HFF-Myc (cell line): ENCODE measurements at regions not wholly inside any gene's neighbourhood (a gene's known extent, or its start where the extent isn't known, plus 50 kb on each side); places are given as distances from the start of the nearest gene placed in this dataset.
"Not testable (repeated sequence)": the region's sequence is repeated elsewhere in the genome, so short reads cannot be mapped to it uniquely, and the experiment has no call there.

ENCODE experiments used
- DNase-seq: peaks from one replicate; pipeline ENCODE4 v3.0.0-alpha.2; 2011; ENCODE audit warnings: low read depth; ENCODE audit errors: extremely low read depth
- H3K4me3 ChIP-seq: replicated peaks from 2 replicates; pipeline ENCODE4 v1.5.1; 2011; ENCODE audit warnings: low read depth, mild to moderate bottlenecking, control low read depth, low read length
- TF ChIP-seq, protein P1 (sequence below): IDR thresholded peaks from 2 replicates; pipeline ENCODE4 v1.5.1; 2012; ENCODE audit warnings: mild to moderate bottlenecking, low read depth, low read length, control low read depth; ENCODE audit errors: missing control alignments

DNA sequence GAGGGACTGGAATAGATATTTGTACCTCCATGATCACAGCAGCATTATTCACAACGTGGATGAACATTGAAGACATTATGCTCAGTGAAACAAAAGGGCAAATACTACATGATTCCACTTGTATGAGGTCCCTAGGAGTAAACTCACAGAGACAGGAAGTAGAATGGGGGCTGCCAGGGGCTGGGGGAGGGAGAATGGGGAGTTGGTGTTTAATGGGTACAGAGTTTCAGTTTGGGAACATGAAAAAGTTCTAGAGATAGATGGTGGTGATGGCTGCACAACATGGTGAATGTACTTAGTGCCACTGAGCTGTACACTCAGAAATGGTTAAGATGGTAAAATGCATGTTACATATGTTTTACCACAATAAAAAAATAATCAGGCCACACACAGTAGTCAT, 164.3 kb upstream of the RREB1 start:
- DNase-seq = no peak
- TF ChIP-seq, protein P1, sequence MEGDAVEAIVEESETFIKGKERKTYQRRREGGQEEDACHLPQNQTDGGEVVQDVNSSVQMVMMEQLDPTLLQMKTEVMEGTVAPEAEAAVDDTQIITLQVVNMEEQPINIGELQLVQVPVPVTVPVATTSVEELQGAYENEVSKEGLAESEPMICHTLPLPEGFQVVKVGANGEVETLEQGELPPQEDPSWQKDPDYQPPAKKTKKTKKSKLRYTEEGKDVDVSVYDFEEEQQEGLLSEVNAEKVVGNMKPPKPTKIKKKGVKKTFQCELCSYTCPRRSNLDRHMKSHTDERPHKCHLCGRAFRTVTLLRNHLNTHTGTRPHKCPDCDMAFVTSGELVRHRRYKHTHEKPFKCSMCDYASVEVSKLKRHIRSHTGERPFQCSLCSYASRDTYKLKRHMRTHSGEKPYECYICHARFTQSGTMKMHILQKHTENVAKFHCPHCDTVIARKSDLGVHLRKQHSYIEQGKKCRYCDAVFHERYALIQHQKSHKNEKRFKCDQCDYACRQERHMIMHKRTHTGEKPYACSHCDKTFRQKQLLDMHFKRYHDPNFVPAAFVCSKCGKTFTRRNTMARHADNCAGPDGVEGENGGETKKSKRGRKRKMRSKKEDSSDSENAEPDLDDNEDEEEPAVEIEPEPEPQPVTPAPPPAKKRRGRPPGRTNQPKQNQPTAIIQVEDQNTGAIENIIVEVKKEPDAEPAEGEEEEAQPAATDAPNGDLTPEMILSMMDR = no peak
- no peak overlapping the region for H3K4me3 ChIP-seq

DNA sequence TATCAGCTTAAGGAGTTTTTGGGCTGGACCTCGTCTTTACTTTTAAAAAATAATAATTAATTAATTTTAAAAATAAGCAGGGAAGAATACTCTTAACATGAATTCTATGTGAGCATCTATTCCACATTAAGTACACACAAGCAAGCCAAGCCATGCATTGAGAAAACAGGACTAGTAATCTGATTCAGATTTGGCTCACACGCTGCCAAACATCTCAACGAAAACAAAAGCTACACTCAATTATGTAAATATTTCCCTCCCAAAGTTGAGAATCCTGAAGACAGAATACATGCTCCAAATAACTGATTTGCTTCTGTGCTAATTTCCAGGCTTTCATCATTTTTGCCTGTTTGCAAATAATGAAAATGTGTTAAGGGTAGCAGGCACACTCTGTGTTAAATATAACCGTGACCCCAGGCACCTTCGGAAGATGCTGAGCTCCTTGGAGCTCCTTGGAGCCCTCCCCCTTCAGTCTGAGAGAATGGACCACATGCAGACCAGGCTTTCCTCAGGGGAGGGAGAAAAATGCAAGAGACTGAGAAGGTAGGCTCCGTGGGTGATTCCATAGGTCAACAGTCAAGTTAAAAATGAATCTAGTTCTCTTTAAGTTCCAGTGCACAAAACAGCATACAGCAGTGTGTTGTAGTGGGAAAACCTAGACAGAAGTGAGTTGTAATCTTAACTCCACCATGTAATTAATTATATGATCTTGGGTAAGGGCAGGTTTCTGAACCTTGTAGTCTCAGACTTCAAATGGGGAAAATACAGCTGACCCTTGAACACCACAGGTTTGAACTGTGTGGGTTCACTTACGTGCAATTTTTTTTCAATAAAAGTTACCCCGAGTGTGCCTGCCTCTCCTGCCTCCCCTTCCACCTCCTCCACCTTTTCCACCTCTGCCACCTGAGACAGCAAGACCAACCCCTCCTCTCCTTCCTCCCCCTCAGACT, 161.3 kb upstream of the RREB1 start:
- no peak for DNase-seq
- TF ChIP-seq, protein P1 = no peak
- no peak overlapping the region for H3K4me3 ChIP-seq

DNA sequence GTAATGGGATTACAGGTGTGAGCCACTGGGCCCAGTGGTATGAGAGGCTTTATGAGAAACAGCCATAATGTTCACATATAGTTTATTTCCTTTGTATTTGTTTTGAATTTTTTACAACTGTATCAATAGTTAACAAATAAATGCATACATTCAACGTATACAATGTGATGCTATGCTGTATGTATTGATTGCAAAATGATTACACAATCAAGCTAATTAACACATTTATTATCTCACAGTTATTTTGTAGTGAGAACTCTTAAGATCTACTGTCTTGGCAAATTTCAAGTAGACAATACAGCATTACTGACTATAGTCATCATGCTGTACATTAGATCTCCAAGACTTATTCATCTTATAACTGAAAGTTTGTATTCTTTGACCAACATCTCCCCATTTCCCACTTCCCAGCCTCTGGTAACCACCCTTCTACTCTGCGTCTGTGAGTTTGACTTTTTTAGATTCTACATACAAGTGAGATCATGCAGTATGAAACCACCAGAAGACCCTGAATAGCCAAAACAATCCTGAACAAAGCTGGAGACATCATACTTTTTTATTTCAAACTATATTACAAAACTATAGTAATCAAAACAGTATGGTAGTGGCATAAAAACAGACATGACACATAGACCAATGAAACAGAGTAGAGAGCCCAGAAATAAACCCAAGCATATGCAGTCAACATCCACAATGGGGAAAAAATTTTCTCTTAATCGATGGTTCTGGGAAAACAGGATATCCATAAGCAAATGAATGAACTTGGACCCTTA, 157.2 kb upstream of the RREB1 start:
- DNase-seq = no peak
- H3K4me3 ChIP-seq = no peak overlapping the region
- TF ChIP-seq, protein P1 = no peak

DNA sequence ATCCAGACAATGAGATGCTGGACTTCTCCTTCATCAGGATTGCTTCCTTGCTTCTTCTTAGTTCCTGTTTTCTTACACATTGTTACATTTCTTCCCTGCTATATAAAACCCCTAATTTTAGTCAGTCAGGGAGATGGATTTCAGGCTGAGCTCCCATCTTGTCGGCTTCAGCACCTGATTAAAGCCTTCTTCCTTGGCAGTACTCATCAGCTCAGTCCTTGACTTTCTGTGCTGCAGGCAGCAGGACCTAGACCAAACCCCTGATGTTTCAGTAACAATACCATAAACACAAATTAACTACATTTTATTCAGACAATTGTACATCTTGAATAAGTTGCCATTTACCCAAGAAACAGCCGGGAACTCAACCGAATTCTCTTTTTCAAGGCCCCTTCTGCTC, 156.4 kb upstream of the RREB1 start:
- H3K4me3 ChIP-seq = no peak overlapping the region
- DNase-seq = no peak
- TF ChIP-seq, protein P1 = no peak

DNA sequence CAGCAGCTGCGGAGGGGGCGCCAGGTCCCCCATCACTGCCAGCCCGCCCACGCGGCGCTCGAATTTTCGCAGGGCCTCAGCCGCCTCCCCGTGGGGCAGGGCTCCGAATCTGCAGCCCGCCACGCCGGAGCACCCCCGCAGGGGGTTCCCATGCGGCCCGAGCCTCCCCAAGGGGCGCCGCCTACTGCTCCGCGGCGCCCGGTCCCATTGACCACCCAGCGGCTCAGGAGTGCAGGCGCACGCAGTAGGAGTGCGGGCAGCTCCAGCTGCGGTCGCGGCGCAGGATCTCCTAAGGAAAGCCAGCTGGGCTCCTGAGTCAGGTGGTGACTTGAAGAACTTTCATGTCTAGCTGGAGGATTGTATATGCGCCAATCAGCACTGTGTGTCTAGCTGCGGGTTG, 155.3 kb upstream of the RREB1 start:
- TF ChIP-seq, protein P1 = no peak
- no peak for DNase-seq
- no peak overlapping the region for H3K4me3 ChIP-seq

DNA sequence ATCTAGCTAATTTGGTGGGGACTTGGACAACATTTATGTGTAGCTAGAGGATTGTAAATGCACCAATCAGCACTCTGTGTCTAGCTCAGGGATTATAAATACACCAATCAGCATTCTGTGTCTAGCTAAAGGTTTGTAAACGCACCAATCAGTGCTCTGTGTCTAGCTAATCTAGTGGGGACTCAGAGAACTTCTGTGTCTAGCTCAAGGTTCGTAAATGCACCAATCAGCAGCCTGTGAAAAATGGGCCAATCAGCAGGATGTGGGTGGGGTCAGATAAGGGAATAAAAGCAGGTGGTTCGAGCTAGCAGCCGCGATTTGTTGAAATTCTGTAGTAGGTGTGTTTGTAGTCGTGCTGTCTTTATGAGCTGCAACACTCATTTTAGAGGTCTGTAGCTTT, 154.8 kb upstream of the RREB1 start:
- not testable (repeated sequence) for H3K4me3 ChIP-seq, DNase-seq

DNA sequence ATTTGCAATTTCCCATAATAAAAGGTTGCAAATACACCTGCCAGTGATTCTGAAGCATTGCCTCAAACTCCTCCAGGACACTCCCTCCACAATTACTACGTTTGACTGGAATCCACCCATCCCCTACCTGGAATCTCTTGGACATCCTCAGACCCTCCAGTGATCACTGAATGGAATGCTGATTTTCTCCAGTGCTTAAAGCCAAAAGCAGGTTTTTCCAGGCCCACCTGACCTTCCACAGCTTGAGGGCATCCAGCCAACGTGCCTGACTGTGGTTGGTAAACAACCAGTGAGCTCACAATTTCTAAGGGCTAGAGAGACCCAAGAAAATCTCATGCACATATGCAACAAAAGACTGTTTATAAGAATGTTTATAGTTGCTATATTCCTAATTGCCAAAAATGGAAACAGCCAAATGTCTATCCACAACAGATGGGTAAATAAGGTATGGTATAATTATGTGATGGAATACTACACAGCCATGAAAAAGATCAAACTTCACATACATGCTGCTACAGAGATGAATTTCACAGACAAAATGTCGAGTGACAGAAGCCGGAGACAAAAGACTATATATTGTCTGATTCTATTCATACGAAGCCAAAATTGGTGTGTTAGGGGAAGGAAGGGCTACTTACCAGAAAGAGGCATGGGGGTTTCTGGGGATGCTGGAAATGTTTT, 147.1 kb upstream of the RREB1 start:
- no peak for DNase-seq
- TF ChIP-seq, protein P1 = no peak

More for the DNA sequence above, 147.1 kb upstream of the RREB1 start:
- no peak overlapping the region for H3K4me3 ChIP-seq
